ENCODE measurements at regions not wholly inside any gene's neighbourhood (a gene's known extent, or its start where the extent isn't known, plus 50 kb on each side); places are given as distances from the start of the nearest gene placed in this dataset.

DNA sequence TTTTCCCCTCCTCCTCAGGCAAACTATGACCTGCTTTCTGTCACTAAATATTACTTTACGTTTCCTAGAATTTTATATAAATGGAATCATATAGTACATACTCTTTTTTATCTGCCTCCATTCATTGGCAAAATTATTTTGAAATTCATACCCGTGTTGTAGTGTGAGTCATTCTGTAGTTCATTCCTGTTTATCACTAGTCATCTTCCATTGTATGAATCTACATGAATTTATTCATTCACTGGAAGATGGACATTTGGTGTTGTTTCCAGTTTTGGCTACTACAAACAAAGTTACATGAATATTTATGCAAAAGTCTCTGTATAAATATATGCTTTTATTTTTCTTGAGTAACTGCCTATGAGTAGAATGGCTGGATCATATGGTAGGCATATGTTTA lies 60.7 kb upstream of the OPCML start:
- DNase-seq (ENCODE audit: low spot score in 2 of 2) = no peak
- FAIRE-seq = no peak

DNA sequence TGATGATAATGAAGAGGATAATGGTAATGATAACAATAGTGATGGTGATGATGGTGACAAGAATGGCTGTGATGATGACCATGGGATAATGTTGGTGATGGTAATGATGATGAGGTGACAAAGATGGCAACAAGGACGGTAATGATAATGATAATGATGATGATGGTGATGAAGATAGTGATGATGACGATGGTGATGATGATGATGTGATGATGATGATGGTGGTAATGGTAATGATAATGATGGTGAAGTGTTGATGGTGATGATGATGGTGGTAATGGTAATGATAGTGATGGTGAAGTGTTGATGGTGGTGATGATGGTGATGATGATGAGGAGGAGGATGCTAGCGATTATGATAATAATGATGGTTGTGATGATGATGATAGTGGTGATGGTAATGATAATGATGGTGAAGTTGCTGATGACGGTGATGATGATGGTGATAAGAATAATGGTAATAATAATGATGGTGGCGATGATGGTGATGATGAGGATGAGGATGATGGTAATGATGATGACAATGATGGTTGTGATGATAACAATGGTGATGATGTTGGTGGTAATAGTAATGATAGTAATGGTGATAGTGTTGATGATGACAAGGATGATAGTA lies 54.7 kb upstream of the OPCML start:
- FAIRE-seq = no peak
- DNase-seq (ENCODE audit: low spot score in 2 of 2) = no peak

DNA sequence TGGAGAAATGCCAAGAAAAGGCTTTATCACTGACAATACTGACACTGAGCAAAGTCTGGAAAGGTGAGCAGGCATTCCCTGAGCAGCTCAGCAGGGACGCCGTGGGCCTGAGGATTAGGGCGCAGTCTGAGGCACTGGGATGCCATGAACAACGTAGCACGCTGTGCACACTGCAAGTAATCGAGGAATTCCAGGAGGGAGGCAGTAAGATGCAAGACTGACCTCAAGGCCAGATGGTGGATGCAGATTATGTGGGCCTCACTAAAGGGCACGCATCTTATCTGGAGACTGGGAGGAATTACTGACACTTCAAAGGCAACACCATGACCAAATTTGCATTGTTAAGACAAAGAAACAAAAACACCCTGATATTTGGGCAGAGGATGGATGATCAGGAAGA lies 50.4 kb upstream of the OPCML start:
- no peak for FAIRE-seq

GRCh38 chr11:133582326-133582725 lies 50.0 kb upstream of the OPCML start:
- DNase-seq (ENCODE audit: low spot score in 2 of 2) (no peak), FAIRE-seq (no peak)

More for the DNA sequence above, 50.4 kb upstream of the OPCML start:
- DNase-seq (ENCODE audit: low spot score in 2 of 2) = no peak

All from frontal cortex (tissue), 3 donors.